ENCODE measurements at regions not wholly inside any gene's neighbourhood (a gene's known extent, or its start where the extent isn't known, plus 50 kb on each side); places are given as distances from the start of the nearest gene placed in this dataset.
"Not testable (repeated sequence)": the region's sequence is repeated elsewhere in the genome, so short reads cannot be mapped to it uniquely, and the experiment has no call there.

DNA sequence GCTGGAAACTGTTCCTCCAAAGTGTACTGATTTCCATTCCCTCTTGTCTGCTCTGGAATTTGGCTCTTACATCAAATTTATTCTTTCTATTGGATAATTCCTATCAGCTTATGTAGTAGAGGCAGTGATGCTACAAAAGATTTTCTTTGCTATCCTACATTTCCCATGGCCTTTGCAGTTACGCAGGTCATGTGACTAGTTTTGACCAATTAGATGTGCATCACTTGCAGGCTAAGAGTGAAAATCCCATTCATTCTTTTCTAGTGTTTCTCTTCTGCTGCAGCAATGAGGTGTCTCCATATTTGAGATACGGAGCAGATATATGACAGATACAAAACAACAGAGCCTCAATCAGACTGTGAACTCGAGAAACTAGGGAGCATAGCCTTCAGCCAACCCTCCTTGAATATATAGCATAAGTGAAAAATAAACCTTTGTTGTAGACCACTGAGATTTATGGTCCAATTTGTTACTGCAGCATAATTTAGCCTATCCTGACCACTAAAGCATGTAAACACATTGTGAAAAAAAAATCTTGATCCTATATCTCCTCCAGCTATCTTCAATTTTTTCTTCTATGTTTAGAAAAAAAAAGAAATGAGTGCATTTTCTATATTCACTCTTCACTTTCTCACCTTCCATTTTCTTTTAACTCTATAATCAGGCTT lies 102.0 kb downstream of the HNMT start:
- DNase-seq, result no peak

DNA sequence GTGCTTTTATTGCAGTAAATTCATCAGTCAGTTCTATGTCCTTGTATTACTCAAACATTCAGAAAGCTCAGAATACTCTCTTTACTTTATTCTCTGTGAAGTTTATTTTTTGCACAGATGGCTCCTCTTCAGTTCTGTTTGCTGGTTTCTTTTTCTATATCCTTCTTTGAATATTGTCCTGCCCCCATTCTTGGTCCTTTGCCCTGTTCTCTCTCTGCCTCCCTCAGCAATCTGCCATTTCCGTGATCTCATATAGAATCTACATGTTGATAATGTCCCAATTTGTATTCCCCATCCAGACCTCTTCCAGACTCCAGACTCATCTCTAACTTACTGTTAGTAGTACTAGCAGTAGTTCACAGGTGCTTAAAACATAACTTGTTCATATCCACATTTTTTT lies 102.6 kb downstream of the HNMT start:
- no peak for DNase-seq

DNA sequence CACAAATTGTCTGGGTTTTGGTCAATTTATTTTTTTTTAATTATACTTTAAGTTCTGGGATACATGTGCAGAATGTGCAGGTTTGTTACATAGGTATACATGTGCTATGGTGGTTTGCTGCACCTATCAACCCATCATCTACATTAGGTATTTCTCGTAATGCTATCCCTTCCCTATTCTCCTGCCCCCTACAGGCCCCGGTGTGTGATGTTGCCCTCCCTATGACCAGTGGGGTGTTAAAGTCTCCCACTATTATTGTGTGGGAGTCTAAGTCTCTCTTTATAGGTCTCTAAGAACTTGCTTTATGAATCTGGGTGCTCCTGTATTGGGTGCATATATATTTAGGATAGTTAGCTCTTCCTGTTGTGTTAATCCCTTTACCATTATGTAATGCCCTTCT lies 104.4 kb downstream of the HNMT start:
- not testable (repeated sequence) for DNase-seq

DNA sequence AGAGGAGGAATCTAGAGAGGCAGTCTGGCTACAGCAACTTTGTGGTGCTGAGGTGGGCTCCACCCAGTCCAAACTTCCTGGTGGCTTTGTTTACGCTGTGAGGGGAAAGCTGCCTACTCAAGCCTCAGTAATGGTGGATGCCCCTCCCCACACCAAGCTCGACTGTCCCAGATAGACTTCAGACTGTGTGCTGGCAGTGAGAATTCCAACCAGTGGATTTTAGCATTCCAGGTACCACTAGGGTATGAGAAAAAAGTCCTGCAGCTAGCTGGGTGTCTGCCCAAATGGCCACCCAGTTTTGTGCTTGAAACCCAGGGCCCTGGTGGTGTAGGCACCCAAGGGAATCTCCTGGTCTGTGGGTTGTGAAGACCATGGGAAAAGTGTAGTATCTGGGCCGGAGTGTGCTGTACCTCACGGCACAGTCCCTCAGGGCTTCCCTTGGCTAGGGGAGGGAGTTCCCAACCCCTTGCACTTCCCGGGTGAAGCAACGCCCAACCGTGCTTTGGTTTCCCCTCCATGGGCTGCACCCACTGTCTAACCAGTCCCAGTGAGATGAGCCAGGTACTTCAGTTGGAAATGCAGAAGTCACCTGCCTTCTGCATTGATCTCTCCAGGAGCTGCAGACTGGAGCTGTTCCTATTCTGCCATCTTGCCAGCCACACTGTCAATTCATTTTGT lies 106.9 kb downstream of the HNMT start:
- not testable (repeated sequence) for DNase-seq

DNA sequence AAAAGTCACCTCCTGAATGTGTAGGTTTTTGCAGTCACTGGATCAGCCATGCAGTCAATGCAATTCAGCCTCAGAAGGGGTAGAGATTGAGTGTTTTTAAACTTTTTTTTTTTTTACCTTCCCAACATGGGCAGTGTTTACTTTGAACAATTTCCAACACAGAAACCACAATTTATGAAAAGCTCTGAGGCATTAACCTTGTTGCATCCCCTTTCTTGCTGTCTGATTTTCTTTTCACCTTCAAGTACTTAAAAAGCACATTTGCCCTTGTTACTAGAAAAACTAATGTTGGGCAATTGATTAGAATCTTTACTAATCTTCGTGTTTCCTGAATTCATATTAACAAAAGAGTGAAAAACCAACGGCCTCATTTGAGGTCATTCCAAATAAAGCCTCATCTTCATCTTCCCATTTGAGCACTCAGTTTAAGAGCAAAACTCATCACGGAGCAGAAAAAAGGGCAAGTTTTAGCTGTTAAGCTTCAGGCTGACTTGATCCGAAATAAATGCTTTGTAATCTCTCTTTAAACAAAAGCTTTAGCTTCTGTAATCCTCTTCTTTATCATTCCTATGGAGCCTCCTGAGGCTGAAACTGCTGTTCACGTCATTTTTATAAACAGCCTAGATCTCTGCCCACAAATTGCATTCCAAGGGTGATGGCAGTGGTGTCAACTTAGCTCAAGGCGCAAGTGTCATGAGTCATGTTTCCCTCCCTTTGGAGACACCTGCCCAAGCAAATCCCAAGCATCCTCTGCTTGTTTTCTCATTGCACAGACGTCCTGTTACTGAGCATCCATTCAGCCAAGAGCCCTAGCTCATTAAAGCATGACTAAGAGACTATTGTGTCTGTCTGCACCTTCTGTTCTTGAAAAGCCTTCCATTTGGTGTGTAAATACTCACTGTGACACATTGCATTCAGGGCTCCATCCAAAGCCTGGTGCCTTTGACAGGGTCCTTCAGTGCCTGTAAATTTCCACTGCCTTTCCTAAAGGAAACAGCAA lies 107.7 kb downstream of the HNMT start:
- no peak for DNase-seq

DNA sequence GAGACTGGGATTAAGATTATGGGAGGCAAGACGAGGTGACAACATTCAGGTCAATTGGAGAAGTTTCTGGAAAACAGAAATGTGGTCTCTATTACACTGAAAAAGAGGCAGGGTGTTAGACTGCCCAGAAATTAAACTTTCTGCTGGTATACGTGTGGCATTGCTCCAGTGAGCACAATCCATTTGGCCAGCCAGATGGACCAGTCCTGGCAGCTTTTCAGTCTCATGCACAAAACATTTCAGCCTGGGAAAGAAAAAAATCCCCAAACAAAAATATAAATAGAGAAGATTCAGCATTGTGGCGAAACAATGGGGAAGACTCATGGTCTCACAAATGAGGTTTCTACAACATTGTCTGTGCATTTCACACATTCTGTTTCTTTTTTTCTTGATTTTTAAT lies 113.9 kb downstream of the HNMT start:
- no peak for DNase-seq

DNA sequence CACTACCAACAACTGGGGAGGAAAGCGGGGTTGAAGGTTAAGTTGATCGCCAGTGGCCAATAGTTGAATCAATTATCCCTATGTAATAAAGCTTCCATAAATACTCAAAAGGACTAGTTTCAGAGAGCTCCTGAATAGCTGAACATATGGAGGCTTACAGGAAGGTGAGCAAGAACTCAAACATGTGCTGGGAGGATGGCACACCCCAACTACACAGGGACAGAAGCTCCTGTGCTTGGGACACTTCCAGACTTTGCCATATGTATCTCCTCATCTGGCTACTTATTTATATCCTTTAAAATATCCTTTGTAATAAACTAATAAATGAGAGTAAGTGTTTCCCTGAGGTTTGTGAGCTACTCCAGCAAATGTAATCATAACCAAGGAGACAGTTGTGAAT lies 115.7 kb downstream of the HNMT start:
- DNase-seq, result no peak

DNA sequence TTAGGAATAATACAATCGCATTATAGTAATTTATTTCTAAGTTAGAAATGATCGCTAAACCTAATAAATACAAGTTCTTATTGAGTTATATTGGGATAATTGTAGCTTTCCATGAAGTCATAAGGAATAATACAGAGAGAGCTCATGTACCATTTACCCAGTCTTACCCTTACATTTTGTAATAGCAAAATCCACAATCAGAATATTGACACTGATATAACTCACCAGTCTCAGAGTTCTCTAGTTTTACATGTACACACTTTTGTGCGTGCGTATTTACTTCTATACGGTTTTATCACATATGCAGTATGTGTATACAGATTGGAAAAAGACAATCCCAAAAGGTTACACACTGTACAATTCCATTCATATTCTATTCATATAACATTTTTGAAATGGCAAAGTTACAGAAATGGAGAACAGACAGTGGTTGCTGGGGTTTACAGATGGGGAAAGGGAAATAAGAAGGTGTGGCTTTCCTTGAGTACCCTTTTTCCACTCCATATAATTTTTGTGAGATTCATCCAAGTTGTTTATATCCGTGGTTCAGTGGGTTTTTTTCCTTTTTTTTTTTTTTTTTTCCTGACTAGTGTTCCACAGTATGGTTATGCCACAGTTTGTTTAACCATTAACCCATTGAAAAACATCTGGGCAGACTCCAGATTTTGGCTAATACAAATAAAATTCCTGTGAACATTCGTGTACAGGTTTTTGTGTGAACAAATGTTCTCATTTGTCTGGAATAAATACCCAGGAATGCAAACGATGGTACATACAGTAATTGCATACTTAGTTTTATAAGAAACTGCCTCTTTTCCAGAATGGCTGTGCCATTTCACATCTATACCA lies 117.2 kb downstream of the HNMT start:
- no peak for DNase-seq

DNA sequence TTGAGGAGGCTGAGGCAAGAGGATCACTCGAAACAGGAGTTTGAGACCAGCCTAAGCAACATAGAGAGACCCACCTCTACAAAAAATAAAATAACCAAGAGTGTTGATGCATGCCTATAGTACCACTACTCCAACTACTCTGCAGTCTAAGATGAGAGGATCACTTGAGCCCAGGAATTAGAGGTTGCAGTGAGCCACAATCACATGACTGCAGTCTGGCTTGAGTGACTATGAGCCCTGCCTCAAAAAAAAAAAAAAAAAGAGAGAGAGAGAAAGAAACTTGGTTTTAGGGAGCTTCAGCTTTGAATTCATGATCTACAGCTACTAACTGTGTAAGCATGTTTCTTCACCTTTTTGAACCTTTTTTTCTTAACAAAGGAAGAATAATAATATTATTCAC lies 119.9 kb downstream of the HNMT start:
- no peak for DNase-seq

DNA sequence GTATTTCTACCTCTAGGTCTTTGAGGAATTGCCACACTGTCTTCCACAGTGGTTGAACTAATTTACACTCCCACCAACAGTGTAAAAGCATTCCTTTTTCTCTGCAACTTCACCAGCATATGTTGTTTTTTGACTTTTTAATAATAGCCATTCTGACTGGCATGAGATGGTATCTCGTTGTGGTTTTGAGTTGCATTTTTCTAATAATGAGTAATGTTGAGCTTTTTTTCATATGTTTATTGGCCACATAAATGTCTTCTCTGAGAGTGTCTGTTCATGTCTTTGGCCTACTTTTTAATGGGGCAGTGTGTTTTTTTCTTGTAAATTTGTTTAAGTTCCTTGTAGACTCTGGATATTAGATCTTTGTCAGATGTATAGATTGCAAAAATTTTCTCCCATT lies 121.2 kb downstream of the HNMT start:
- DNase-seq, result not testable (repeated sequence)

DNA sequence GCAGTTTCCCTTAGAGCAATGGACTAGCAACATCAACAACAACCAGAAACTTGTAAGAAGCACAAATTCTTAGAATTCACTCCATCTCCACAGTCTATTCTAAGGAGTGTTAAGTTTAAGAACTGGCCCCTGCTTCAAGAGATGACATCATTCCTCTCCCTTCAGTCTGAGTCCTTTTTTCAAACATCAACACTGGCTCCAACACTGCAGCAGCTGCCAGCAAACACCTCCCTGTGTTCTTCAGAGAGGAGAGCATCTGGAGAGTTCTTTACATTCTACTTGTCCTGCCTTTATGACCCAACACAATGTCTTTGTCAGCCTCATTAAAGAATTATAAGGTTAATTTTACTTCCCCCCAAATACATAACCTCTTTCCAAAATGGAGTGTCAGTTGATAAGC lies 122.3 kb downstream of the HNMT start:
- no peak for DNase-seq

DNA sequence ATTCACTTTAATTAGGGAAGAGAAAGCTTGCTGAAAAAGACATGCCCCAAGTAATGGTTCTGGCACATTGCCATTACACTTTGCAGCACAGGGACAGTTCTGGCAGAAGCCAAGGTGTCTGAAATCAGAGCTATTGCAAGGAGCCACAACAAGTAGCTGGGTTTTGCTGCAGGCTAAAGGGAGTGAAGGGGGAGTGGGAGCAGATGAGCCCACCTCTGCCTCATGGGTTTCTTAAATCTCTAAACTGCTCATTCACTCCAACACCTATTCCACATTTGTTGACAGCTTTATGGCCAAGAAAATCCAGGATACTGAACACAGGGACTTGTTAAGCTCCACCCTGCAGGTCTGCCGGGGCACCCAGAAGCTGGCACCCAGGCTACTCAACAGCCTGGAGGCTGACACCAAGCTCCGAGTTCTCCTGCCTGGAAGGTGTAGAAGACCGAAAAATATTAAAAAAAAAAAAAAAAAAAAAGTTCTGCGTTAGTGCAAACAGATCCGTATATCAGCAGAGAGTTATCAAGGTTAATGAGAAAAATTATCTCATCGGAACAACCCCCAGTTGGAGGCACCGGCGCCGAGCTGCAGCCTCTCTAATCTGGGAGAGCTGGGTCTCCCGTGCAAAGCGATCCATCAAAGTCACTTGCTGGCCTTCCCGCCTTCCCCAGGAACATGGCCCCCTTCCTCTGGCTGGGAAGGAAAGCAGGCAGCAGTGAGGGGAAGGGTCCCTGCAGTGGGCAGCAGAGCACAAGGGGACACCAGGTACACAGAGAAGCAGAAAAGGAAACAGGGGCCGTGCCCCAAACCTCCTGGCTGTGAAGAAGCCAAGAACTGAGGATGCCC lies 123.7 kb downstream of the HNMT start:
- DNase-seq, result no peak

DNA sequence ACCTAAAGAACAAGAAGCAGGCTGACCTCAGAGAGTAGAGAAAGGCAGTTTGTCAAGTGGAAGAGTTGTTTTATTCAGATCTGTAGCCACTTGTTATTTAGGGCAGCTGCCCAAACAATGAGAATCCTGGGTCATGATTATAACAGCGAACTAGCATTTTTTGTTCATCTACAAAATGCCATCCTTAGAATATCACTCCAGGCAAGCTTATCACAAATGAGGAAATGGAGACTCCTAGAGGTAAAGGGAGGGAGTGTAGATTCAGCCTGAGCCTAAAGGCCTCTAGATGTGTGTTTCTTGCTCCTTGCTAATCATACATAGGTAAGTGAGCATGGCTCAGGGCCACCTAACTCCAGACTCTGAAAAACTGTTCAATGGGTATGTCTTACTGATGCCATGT lies 126.1 kb downstream of the HNMT start:
- no peak for DNase-seq

DNA sequence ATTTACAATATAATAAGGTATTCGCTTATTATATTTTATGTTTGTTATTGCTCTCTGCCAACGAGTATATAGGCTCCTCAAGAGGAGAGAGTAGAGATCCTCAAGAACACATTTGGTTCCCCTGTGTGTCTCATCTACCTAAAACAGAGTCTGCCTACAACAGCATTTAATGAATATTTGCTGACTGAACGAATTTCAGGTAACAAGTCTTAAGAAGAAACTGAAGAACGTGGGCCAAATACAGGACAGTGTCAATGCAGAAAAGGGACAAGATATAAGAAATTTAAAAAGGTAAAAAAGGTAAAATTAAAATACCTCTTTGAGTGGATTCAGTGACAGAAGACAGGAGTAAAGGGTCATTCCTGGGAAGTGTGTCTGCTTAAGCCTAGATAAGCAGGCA lies 129.2 kb downstream of the HNMT start:
- DNase-seq, result no peak

DNA sequence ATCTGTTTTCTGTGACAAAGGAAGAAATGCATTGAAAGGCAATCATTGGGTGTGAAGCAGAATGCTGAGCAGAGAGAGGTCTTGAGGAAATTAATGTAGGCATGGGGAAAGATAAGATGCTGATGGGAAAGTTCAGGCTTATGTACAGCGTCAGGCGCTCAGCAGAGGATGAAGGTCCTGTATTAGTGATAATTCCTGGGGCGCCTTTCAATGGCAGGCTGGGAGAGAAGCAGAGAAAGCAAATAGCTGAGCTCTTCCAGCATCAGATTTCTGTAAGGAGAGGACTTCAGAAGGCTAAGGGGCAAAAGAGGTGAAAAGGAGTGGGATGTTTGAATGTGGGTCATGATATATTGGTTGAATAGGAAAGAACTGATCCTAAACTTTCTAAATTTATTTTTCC lies 129.8 kb downstream of the HNMT start:
- no peak for DNase-seq

DNA sequence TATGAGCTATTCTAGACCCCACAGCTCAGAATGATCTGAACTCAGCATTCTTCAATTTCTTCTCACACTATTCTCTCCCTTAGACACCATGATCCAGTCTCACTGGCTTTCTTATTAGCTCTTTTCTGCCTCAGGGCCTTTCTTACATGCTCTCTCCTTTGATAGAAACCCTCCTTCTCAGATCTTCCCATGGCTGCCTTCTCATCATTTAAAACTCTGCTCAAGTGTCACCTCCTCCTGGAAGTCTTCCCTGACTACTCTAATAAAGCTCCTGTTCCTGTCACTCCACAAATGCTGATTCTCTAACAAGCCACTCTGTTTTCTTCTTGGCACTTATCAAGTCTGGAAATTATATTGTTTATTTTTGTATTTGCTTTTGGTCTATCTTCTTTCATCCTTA lies 131.1 kb downstream of the HNMT start:
- no peak for DNase-seq

DNA sequence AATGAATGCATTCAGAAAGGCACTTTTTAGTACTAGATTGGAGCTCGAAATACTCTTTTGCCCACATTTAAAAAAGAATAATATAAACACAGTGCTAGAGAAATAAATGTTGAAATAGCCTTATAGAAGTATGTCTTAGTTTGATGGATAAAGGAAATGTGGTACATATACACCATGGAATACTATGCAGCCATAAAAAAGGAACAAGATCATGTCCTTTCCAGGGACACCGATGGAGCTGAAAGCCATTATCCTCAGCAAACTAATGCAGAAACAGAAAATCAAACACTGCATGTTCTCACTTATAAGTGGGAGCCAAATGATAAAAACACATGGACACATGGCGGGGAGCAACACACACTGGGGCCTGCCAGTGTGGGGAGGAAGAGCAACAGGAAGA lies 135.0 kb downstream of the HNMT start:
- DNase-seq, result not testable (repeated sequence)

DNA sequence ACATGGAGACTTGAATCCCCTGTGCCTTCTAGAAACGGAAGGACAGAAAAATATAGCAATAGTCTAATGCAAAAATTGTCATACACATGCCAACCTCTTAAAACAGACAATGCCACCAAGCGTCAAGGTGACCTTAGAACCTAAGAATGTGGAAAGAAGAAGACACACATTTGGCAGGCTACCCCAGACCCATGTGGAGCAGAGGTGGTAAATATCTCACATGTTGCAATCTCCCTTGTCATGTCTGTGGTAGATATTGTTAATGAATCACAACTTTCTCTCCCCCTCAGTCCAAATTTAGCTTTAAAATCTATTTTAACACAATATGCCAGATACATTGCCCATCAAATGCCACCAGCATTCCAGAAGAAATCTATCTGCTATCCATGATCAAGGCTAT lies 137.4 kb downstream of the HNMT start:
- DNase-seq, result no peak

DNA sequence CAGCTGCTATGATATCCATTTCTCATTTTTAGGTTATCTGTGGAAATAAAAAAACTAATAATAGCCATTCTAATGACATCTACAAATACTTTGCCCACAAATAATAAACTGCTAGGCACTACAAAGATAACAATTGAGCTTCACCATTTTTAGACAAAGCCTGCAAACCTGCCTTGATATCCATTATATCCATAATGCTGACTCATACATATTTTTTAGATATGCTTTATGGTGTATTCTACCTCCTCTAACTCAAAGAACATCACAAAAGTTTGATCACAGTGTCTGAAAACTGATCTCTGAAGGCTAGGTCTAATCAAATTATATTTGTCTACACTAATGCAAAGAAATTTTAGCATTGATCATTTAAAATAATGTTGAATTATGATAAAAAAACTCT lies 138.4 kb downstream of the HNMT start:
- no peak for DNase-seq

DNA sequence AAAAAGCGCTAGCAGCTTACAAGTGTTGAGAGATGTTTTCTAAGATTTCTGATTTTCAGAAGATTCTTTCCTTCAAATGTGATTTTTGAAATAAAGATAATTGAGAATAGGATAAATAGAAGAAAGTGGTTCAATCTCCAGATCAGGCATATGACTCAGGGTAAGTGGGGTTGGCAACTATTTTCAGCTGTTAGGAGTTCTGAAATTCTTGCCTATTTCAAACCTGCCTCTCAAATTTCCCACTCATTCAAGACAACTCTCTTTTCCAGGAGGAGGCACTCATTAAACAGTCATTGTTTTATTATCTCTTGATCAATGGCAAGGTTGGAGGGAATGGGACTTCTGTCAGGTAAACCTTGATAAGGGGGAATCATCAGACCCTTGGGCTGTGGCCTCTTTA lies 138.9 kb downstream of the HNMT start:
- DNase-seq, result no peak

DNA sequence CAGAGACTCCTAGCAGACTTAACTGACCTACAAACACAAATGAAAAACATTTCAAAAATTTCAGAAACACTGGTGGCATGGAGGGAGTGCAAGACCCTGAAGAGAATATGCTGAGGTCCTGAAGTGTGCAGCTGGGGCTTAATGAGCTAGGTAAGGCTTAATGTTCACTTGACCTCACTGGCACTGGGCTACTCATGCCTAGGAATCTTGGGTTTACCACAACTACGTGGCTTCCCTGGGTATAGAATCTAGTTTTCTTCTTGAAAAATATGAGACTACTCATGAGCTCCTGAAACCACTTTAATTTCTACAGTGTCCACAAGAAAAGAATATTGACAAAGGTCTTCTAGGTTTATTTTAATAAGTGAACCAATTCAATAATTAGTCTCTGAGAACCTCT lies 139.8 kb downstream of the HNMT start:
- DNase-seq, result no peak

DNA sequence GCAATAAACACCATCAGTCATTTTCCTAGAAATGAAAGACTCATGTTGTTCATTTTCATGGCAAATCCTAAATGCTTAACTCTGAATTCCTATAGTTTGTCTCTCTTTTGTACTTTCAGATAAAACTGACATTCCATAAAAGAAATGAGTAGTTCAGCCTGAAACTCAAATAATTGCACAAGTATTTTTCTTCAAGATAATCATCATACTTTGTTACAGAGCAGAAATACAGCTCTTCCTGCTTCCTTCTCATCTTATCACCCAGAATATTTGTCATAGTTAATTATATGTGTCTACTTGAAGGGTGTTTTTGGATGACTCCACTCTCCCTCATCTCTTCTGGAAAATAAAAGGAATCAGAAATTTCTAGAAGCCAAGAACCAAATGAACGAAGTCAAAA lies 141.1 kb downstream of the HNMT start:
- DNase-seq, result no peak
